CD4-positive, alpha-beta T cell (primary cell): ENCODE measurements at regions not wholly inside any gene's neighbourhood (a gene's known extent, or its start where the extent isn't known, plus 50 kb on each side); places are given as distances from the start of the nearest gene placed in this dataset.

Experiments
- ATAC-seq: fragments of 200-7000 bp; cut with Tn5 transposase; one replicate; pipeline ENCODE4 v1.10.0; 2022; ENCODE audit warnings: mild to moderate bottlenecking; ENCODE audit not compliant: poor library complexity
- CTCF ChIA-PET: fragments of 350-600 bp; sonication (Branson Sonifier 250); formaldehyde crosslinking; loops from one replicate; lab custom pipeline; 2021; ENCODE audit warnings: antibody characterized with exemption, inconsistent platforms; lab: Charles Lee
- POLR2A ChIA-PET: fragments of 350-600 bp; sonication (Branson Sonifier 250); formaldehyde crosslinking; loops from one replicate; lab custom pipeline; 2021; ENCODE audit warnings: antibody characterized with exemption, inconsistent platforms; lab: Charles Lee
- DNase-seq, 14 experiments: peaks; one replicate each; pipeline ENCODE4 v3.0.0-alpha.2; 2013 to 2020; ENCODE audit warnings: mixed read lengths in 2 of 14
- H3K27ac ChIP-seq, 2 donors: one replicate each; pipeline versions ENCODE4 v1.5.1 to v1.7.0; 2013; ENCODE audit warnings: low read length in 2 of 2, low read depth in 1 of 2, mild to moderate bottlenecking in 1 of 2
- H3K27me3 ChIP-seq, 2 experiments: 1 replicate in 1 of 2; 2 replicates in 1 of 2; pipeline versions ENCODE4 v1.6.1 to v1.7.0; 2013; ENCODE audit warnings: low read length in 2 of 2, control low read depth in 1 of 2, mild to moderate bottlenecking in 1 of 2, moderate library complexity in 1 of 2; ENCODE audit not compliant: insufficient read depth in 2 of 2, control insufficient read depth in 1 of 2
- H3K36me3 ChIP-seq: one replicate; pipeline ENCODE4 v1.6.1; 2013; ENCODE audit warnings: low read length, control low read depth; ENCODE audit not compliant: insufficient read depth
- H3K4me1 ChIP-seq: one replicate; pipeline ENCODE4 v1.6.1; 2013; ENCODE audit warnings: low read length, control low read depth; ENCODE audit not compliant: insufficient read depth
- H3K4me3 ChIP-seq: one replicate; pipeline ENCODE4 v1.5.1; 2013; ENCODE audit warnings: mild to moderate bottlenecking, low read length, moderate library complexity
- H3K9me3 ChIP-seq, 2 experiments: 1 replicate in 1 of 2; 2 replicates in 1 of 2; pipeline versions ENCODE4 v1.6.1 to v1.7.0; 2013; ENCODE audit warnings: low read length in 2 of 2, mild to moderate bottlenecking in 2 of 2, control low read depth in 1 of 2, moderate library complexity in 1 of 2; ENCODE audit not compliant: control insufficient read depth in 1 of 2, insufficient read depth in 1 of 2
- H3K27ac Mint-ChIP-seq: one replicate; pipeline ENCODE4 v1.8.0; 2020; ENCODE audit warnings: mixed read lengths
- H3K27me3 Mint-ChIP-seq: one replicate; pipeline ENCODE4 v1.8.0; 2021; ENCODE audit warnings: mixed read lengths
- H3K36me3 Mint-ChIP-seq: one replicate; pipeline ENCODE4 v1.8.0; 2021; ENCODE audit warnings: low read depth, mixed read lengths
- H3K4me1 Mint-ChIP-seq: one replicate; pipeline ENCODE4 v1.8.0; 2021; ENCODE audit warnings: low read depth, mixed read lengths
- H3K4me3 Mint-ChIP-seq: one replicate; pipeline ENCODE4 v1.8.0; 2020; ENCODE audit warnings: mild to moderate bottlenecking, mixed read lengths
- H3K9me3 Mint-ChIP-seq: one replicate; pipeline ENCODE4 v1.8.0; 2020; ENCODE audit warnings: mixed read lengths
- intact Hi-C, 2 experiments: fragments of 100-400 bp; cut with DNase I in 1 of 2; cut with micrococcal nuclease in 1 of 2; formaldehyde crosslinking; loops; one replicate each; pipeline versions ENCODE4 v1.15.1 to v1.9.0; 2023 to 2025; cut with DNase I, micrococcal nuclease
- TF ChIP-seq, protein P1 (sequence below): fragments of 200-600 bp; IDR thresholded peaks from one replicate; pipeline ENCODE4 v1.8.0; 2022; ENCODE audit warnings: antibody characterized with exemption, mild to moderate bottlenecking

DNA sequence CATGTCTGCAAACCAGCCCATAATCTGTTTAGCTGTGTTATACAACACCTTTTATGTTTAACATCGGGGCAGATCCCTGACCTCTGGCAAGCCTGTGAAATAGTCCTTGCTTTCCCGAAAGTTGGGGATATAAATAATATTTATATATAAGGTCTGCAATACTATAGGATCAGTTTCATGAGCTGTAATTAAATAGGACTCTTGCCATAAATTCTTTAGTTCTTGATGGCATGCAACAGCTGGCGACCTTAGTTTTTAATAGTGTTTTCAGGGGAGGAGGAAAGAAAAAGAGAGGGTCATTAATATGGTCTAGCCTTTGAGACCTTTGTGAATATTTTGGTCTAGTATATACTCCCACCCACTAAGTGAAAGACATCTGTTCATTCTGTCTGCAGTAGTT is 166.5 kb downstream of the MTX2 start:
- Mint-ChIP-seq H3K4me1 (no peaks in the 10 kb centered on the region), H3K27me3 (peaks cover 49% of the 10 kb centered on the region), H3K4me3 (no peak overlapping the region), H3K27ac (no peak overlapping the region), H3K36me3 (no peaks in the 10 kb centered on the region), H3K9me3 (no peaks in the 10 kb centered on the region)
- TF ChIP-seq, protein P1, sequence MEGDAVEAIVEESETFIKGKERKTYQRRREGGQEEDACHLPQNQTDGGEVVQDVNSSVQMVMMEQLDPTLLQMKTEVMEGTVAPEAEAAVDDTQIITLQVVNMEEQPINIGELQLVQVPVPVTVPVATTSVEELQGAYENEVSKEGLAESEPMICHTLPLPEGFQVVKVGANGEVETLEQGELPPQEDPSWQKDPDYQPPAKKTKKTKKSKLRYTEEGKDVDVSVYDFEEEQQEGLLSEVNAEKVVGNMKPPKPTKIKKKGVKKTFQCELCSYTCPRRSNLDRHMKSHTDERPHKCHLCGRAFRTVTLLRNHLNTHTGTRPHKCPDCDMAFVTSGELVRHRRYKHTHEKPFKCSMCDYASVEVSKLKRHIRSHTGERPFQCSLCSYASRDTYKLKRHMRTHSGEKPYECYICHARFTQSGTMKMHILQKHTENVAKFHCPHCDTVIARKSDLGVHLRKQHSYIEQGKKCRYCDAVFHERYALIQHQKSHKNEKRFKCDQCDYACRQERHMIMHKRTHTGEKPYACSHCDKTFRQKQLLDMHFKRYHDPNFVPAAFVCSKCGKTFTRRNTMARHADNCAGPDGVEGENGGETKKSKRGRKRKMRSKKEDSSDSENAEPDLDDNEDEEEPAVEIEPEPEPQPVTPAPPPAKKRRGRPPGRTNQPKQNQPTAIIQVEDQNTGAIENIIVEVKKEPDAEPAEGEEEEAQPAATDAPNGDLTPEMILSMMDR = no peak
- Histone ChIP-seq H3K9me3 (no peaks in the 10 kb centered on the region), H3K27me3 (peaks cover 5 to 11% of the 10 kb centered on the region in 2 experiments), H3K4me3 (no peak overlapping the region), H3K27ac (no peak overlapping the region), H3K36me3 (no peaks in the 10 kb centered on the region), H3K4me1 (no peaks in the 10 kb centered on the region)
- intact Hi-C loops = no loop called here
- ATAC-seq = no peak
- POLR2A ChIA-PET = no interaction called here
- no peak for DNase-seq
- CTCF ChIA-PET = no interaction called here

DNA sequence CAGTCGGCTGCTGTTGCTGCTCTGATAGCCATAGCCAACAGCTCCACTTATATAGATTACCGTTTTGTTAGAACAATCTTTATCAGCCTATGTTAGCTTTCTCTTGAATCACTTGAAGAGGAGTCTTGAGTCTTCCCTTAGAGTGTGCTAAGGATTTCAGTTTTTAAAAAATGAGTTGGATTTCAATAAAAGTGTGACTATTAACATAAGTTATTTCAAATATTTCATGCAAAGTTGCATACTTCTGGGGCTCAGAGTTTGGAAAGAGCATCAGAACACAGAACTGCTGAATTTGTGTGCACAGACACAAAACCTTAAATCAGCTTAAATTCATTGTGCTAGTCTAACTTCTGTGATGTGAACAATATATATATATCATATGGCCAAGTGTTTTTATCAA is 174.7 kb downstream of the MTX2 start:
- CTCF ChIA-PET = interaction anchor here (1.3 to 3.8 kb wide), 2 partner anchors 11 to 318 kb away, joined by 3 to 13 read pairs; no protein-coding TSS in a partner anchor
- TF ChIP-seq, protein P1 = no peak
- Histone ChIP-seq H3K4me3 (no peak overlapping the region), H3K27me3 (no peaks in the 10 kb centered on the region), H3K27ac (no peak overlapping the region), H3K9me3 (no peaks in the 10 kb centered on the region), H3K4me1 (no peaks in the 10 kb centered on the region), H3K36me3 (no peaks in the 10 kb centered on the region)
- POLR2A ChIA-PET = no interaction called here
- Mint-ChIP-seq H3K27me3 (peaks cover 34% of the 10 kb centered on the region), H3K36me3 (no peaks in the 10 kb centered on the region), H3K9me3 (no peaks in the 10 kb centered on the region), H3K27ac (no peak overlapping the region), H3K4me3 (no peak overlapping the region), H3K4me1 (no peaks in the 10 kb centered on the region)
- no peak for ATAC-seq
- no peak for DNase-seq
- intact Hi-C loops = no loop called here

DNA sequence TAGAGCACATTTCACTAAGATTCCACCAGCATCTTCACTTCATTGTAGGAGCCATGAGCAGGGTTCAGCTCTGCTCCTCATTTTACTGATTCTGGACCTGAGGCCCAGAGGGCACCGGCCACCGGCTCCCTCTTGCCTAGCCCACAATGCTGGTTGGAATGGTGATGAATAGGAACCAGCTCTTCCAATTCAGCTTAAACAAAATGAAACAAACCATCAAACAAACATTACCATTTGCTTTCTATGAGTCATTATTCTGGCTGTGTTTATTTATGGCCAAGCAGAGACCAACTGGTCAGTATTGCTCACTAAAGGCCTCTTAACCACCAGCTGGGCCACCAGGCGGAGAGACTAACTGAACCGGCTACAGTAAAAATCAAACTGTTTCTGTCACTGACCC is 176.7 kb downstream of the MTX2 start:
- TF ChIP-seq, protein P1 = no peak
- no peak overlapping the region for H3K27ac Mint-ChIP-seq
- ChIA-PET POLR2A (no interaction called here), CTCF (interaction anchor here (0.6 to 3.8 kb wide), 2 partner anchors 9 to 168 kb away, joined by 4 to 13 read pairs; no protein-coding TSS in a partner anchor)
- Histone ChIP-seq H3K36me3 (no peaks in the 10 kb centered on the region), H3K4me3 (no peak overlapping the region), H3K27me3 (no peaks in the 10 kb centered on the region), H3K27ac (no peak overlapping the region), H3K9me3 (no peaks in the 10 kb centered on the region), H3K4me1 (no peaks in the 10 kb centered on the region)
- no peaks in the 10 kb centered on the region for H3K9me3 Mint-ChIP-seq
- intact Hi-C loops = no loop called here
- H3K4me3 Mint-ChIP-seq = no peak overlapping the region
- DNase-seq (no peak), ATAC-seq (no peak)
- H3K4me1 Mint-ChIP-seq = no peaks in the 10 kb centered on the region
- peaks cover 23% of the 10 kb centered on the region for H3K27me3 Mint-ChIP-seq
- H3K36me3 Mint-ChIP-seq = no peaks in the 10 kb centered on the region
